Stimulated activated CD8-positive, alpha-beta memory T cell treated with anti-CD3 and anti-CD28 coated beads, Interleukin-15, amount 100 ng/mL, for 1 hour (primary cell): ENCODE measurements at regions not wholly inside any gene's neighbourhood (a gene's known extent, or its start where the extent isn't known, plus 50 kb on each side); places are given as distances from the start of the nearest gene placed in this dataset.

ENCODE experiments used
- DNase-seq: peaks from one replicate; pipeline ENCODE4 v3.0.0-alpha.2; 2020; ENCODE audit warnings: low read depth

- no peak for DNase-seq
Observed at GRCh38 chr22:25350551-25350971, 131.1 kb downstream of the CRYBB2 start.

GRCh38 chr22:25351631-25352293, 132.3 kb downstream of the CRYBB2 start:
- DNase-seq, result no peak

- no peak for DNase-seq
Observed at GRCh38 chr22:25352294-25352680, 132.8 kb downstream of the CRYBB2 start.

GRCh38 chr22:25353516-25354445, 134.3 kb downstream of the CRYBB2 start:
- DNase-seq, result no peak

- DNase-seq, result no peak
Observed at GRCh38 chr22:25354456-25354855, 135.0 kb downstream of the CRYBB2 start.

- DNase-seq, result no peak
Observed at GRCh38 chr22:25357132-25357455, 137.7 kb downstream of the CRYBB2 start.

GRCh38 chr22:25357606-25358420, 138.4 kb downstream of the CRYBB2 start:
- DNase-seq, result no peak

GRCh38 chr22:25358421-25359170, 139.2 kb downstream of the CRYBB2 start:
- DNase-seq, result no peak

- DNase-seq, result no peak
Observed at GRCh38 chr22:25359601-25360261, 140.3 kb downstream of the CRYBB2 start.

- DNase-seq, result no peak
Observed at GRCh38 chr22:25360411-25360810, 141.0 kb downstream of the CRYBB2 start.

- no peak for DNase-seq
Observed at GRCh38 chr22:25360891-25361645, 141.6 kb downstream of the CRYBB2 start.

GRCh38 chr22:25361899-25362214, 142.4 kb downstream of the CRYBB2 start:
- no peak for DNase-seq

- DNase-seq, result peak; percentile 53
Observed at GRCh38 chr22:25362215-25362882, 142.9 kb downstream of the CRYBB2 start.

GRCh38 chr22:25362883-25363240, 143.4 kb downstream of the CRYBB2 start:
- no peak for DNase-seq

- DNase-seq, result no peak
Observed at GRCh38 chr22:25363474-25363873, 144.0 kb downstream of the CRYBB2 start.

- no peak for DNase-seq
Observed at GRCh38 chr22:25364281-25364680, 144.8 kb downstream of the CRYBB2 start.

- DNase-seq, result no peak
Observed at GRCh38 chr22:25364736-25365241, 145.3 kb downstream of the CRYBB2 start.

- no peak for DNase-seq
Observed at GRCh38 chr22:25365491-25366261, 146.2 kb downstream of the CRYBB2 start.

GRCh38 chr22:25366408-25366807, 147.0 kb downstream of the CRYBB2 start:
- DNase-seq, result no peak
